Tibial nerve (tissue), 3 donors: ENCODE measurements at regions not wholly inside any gene's neighbourhood (a gene's known extent, or its start where the extent isn't known, plus 50 kb on each side); places are given as distances from the start of the nearest gene placed in this dataset.

Experiments used
- POLR2A ChIP-seq, 2 donors: fragments of 450-650 bp; IDR thresholded peaks; one replicate each; pipeline ENCODE4 v1.6.1; 2017; ENCODE audit warnings: antibody characterized with exemption in 2 of 2, mild to moderate bottlenecking in 2 of 2, moderate library complexity in 2 of 2
- TF ChIP-seq, protein P1 (sequence below), 5 experiments: fragments of 200-600 bp in 3 of 5; fragments of 450-650 bp in 2 of 5; sonication (generic) in 3 of 5; IDR thresholded peaks; one replicate each; pipeline ENCODE4 v1.5.1; 2016 to 2019; ENCODE audit warnings: antibody characterized with exemption in 5 of 5, mild to moderate bottlenecking in 3 of 5, moderate library complexity in 2 of 5

DNA sequence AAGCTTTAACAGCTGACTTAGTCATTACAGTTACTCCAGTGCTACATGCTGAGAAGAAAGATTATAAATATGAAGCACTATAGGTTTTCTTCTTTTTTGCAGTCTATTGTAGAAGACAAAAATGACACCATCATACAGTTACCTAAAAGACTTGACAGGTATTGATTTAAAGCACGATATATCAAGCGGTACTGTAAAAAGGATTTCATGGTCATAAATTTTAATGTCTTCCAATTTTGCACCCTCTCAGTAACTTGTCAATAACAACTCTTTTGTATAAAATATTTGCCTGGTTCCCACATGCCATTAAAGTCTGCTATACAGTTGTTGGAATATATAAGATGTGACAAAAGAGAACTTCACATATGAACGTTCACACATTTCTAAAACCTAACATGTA, 102.8 kb downstream of the ZIC5 start:
- TF ChIP-seq, protein P1, sequence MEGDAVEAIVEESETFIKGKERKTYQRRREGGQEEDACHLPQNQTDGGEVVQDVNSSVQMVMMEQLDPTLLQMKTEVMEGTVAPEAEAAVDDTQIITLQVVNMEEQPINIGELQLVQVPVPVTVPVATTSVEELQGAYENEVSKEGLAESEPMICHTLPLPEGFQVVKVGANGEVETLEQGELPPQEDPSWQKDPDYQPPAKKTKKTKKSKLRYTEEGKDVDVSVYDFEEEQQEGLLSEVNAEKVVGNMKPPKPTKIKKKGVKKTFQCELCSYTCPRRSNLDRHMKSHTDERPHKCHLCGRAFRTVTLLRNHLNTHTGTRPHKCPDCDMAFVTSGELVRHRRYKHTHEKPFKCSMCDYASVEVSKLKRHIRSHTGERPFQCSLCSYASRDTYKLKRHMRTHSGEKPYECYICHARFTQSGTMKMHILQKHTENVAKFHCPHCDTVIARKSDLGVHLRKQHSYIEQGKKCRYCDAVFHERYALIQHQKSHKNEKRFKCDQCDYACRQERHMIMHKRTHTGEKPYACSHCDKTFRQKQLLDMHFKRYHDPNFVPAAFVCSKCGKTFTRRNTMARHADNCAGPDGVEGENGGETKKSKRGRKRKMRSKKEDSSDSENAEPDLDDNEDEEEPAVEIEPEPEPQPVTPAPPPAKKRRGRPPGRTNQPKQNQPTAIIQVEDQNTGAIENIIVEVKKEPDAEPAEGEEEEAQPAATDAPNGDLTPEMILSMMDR (IDR thresholded peaks at IDR 0.05): no peak
- TF ChIP-seq POLR2A (IDR thresholded peaks at IDR 0.05): no peak
